ENCODE measurements at regions not wholly inside any gene's neighbourhood (a gene's known extent, or its start where the extent isn't known, plus 50 kb on each side); places are given as distances from the start of the nearest gene placed in this dataset.

DNA sequence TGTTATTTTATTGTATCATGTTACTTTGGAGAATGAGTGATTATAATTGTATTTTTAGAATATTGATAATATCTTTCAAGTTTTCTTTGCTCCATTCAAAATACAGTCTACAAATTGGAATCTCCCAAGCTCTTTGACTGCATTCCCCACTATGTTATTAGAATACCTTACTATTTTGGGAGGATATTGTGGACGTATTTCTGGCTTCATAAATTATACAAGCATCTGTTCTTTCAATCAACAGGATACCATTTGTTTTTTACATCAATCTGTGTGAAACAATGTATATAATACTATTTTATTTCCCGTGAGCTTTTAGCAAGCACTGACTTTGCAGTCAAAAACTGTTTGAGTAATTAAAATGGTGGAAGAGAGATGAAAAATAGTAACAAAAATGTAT lies 226.5 kb downstream of the PTPRC start:
- TF ChIP-seq CTCF (IDR thresholded peaks at IDR 0.05): no peak
- TF ChIP-seq POLR2A (IDR thresholded peaks at IDR 0.05): no peak

All from Peyer's patch (tissue), 4 donors.